Activated B cell treated with CpG ODN at 0.5 μM for 24 hours (primary cell): ENCODE measurements at regions not wholly inside any gene's neighbourhood (a gene's known extent, or its start where the extent isn't known, plus 50 kb on each side); places are given as distances from the start of the nearest gene placed in this dataset.
"Not testable (repeated sequence)": the region's sequence is repeated elsewhere in the genome, so short reads cannot be mapped to it uniquely, and the experiment has no call there.

Experiments used
- ATAC-seq: fragments of 200-7000 bp; cut with Tn5 transposase; one replicate; pipeline ENCODE4 v1.10.0; 2021; ENCODE audit warnings: low read depth, mild to moderate bottlenecking, moderate library complexity
- CTCF ChIA-PET: fragments of 350-600 bp; sonication (Branson Sonifier 250); formaldehyde crosslinking; loops from one replicate; lab custom pipeline; 2021; ENCODE audit warnings: antibody characterized with exemption; lab: Charles Lee
- POLR2A ChIA-PET: fragments of 350-600 bp; sonication (Branson Sonifier 250); formaldehyde crosslinking; loops from one replicate; lab custom pipeline; 2021; ENCODE audit warnings: antibody characterized with exemption; lab: Charles Lee
- DNase-seq: peaks from one replicate; pipeline ENCODE4 v3.0.0; 2022
- H3K27ac Mint-ChIP-seq: one replicate; pipeline ENCODE4 v1.8.0; 2020; ENCODE audit warnings: mixed read lengths
- H3K27me3 Mint-ChIP-seq: one replicate; pipeline ENCODE4 v1.8.0; 2021; ENCODE audit warnings: mixed read lengths
- H3K36me3 Mint-ChIP-seq: one replicate; pipeline ENCODE4 v1.8.0; 2021; ENCODE audit warnings: low read depth, mixed read lengths
- H3K4me1 Mint-ChIP-seq: one replicate; pipeline ENCODE4 v1.8.0; 2021; ENCODE audit warnings: mixed read lengths
- H3K4me3 Mint-ChIP-seq: one replicate; pipeline ENCODE4 v1.8.0; 2020; ENCODE audit warnings: mild to moderate bottlenecking, mixed read lengths
- H3K9me3 Mint-ChIP-seq: one replicate; pipeline ENCODE4 v1.8.0; 2020; ENCODE audit warnings: mixed read lengths
- intact Hi-C: fragments of 100-400 bp; cut with micrococcal nuclease; formaldehyde crosslinking; loops from one replicate; pipeline ENCODE4 v1.15.1; 2024

GRCh38 chr4:4004702-4005101 lies 222.0 kb downstream of the OTOP1 start:
- H3K4me3 Mint-ChIP-seq, CTCF ChIA-PET, POLR2A ChIA-PET, intact Hi-C loops, ATAC-seq, H3K27ac Mint-ChIP-seq, H3K9me3 Mint-ChIP-seq, H3K4me1 Mint-ChIP-seq, H3K27me3 Mint-ChIP-seq, H3K36me3 Mint-ChIP-seq, DNase-seq: not testable (repeated sequence)

- POLR2A ChIA-PET, H3K4me3 Mint-ChIP-seq, H3K9me3 Mint-ChIP-seq, CTCF ChIA-PET, intact Hi-C loops, H3K4me1 Mint-ChIP-seq, H3K27ac Mint-ChIP-seq, DNase-seq, ATAC-seq, H3K27me3 Mint-ChIP-seq, H3K36me3 Mint-ChIP-seq: not testable (repeated sequence)
These were observed 220.4 kb downstream of the OTOP1 start for GRCh38 chr4:4006356-4006755.

- H3K36me3 Mint-ChIP-seq, H3K9me3 Mint-ChIP-seq, POLR2A ChIA-PET, intact Hi-C loops, H3K4me1 Mint-ChIP-seq, CTCF ChIA-PET, DNase-seq, H3K27ac Mint-ChIP-seq, ATAC-seq, H3K4me3 Mint-ChIP-seq, H3K27me3 Mint-ChIP-seq: not testable (repeated sequence)
These were observed 207.7 kb downstream of the OTOP1 start for GRCh38 chr4:4019071-4019470.

- intact Hi-C loops, H3K4me1 Mint-ChIP-seq, H3K36me3 Mint-ChIP-seq, ATAC-seq, H3K9me3 Mint-ChIP-seq, POLR2A ChIA-PET, CTCF ChIA-PET, H3K27me3 Mint-ChIP-seq, H3K4me3 Mint-ChIP-seq, H3K27ac Mint-ChIP-seq, DNase-seq: not testable (repeated sequence)
These were observed 205.6 kb downstream of the OTOP1 start for GRCh38 chr4:4021161-4021560.

GRCh38 chr4:4026708-4027107 lies 200.0 kb downstream of the OTOP1 start:
- not testable (repeated sequence) for ATAC-seq, H3K27me3 Mint-ChIP-seq, H3K4me1 Mint-ChIP-seq

GRCh38 chr4:4028752-4029151 lies 198.0 kb downstream of the OTOP1 start:
- H3K9me3 Mint-ChIP-seq, H3K36me3 Mint-ChIP-seq, H3K27ac Mint-ChIP-seq, H3K4me1 Mint-ChIP-seq, POLR2A ChIA-PET, H3K27me3 Mint-ChIP-seq, ATAC-seq, DNase-seq, CTCF ChIA-PET, intact Hi-C loops, H3K4me3 Mint-ChIP-seq: not testable (repeated sequence)

More at GRCh38 chr4:4026708-4027107, 200.0 kb downstream of the OTOP1 start:
- H3K27ac Mint-ChIP-seq, POLR2A ChIA-PET, intact Hi-C loops, DNase-seq, H3K4me3 Mint-ChIP-seq, H3K36me3 Mint-ChIP-seq, CTCF ChIA-PET, H3K9me3 Mint-ChIP-seq: not testable (repeated sequence)

- H3K9me3 Mint-ChIP-seq = not testable (repeated sequence)
These were observed 196.2 kb downstream of the OTOP1 start for GRCh38 chr4:4030509-4030908.

GRCh38 chr4:4031446-4032135 lies 195.1 kb downstream of the OTOP1 start:
- H3K27ac Mint-ChIP-seq, ATAC-seq, intact Hi-C loops, H3K9me3 Mint-ChIP-seq, POLR2A ChIA-PET, H3K36me3 Mint-ChIP-seq, H3K4me3 Mint-ChIP-seq, H3K4me1 Mint-ChIP-seq, DNase-seq, CTCF ChIA-PET: not testable (repeated sequence)
- H3K27me3 Mint-ChIP-seq = peaks cover 16% of the 10 kb centered on the region

More at GRCh38 chr4:4030509-4030908, 196.2 kb downstream of the OTOP1 start:
- POLR2A ChIA-PET, H3K4me3 Mint-ChIP-seq, H3K4me1 Mint-ChIP-seq, H3K36me3 Mint-ChIP-seq, H3K27ac Mint-ChIP-seq, intact Hi-C loops, CTCF ChIA-PET, DNase-seq, ATAC-seq: not testable (repeated sequence)
- peaks cover 13% of the 10 kb centered on the region for H3K27me3 Mint-ChIP-seq

GRCh38 chr4:4032364-4032763 lies 194.4 kb downstream of the OTOP1 start:
- H3K36me3 Mint-ChIP-seq, H3K27ac Mint-ChIP-seq, DNase-seq, H3K4me3 Mint-ChIP-seq, ATAC-seq, H3K9me3 Mint-ChIP-seq, POLR2A ChIA-PET, CTCF ChIA-PET, intact Hi-C loops, H3K4me1 Mint-ChIP-seq: not testable (repeated sequence)
- H3K27me3 Mint-ChIP-seq = peaks cover 16% of the 10 kb centered on the region

GRCh38 chr4:4032801-4033605 lies 193.7 kb downstream of the OTOP1 start:
- H3K27ac Mint-ChIP-seq, intact Hi-C loops, DNase-seq, ATAC-seq, H3K4me3 Mint-ChIP-seq, H3K4me1 Mint-ChIP-seq, CTCF ChIA-PET, H3K36me3 Mint-ChIP-seq, POLR2A ChIA-PET, H3K9me3 Mint-ChIP-seq: not testable (repeated sequence)
- H3K27me3 Mint-ChIP-seq = peaks cover 16% of the 10 kb centered on the region

GRCh38 chr4:4037399-4038138 lies 189.2 kb downstream of the OTOP1 start:
- H3K27ac Mint-ChIP-seq, H3K36me3 Mint-ChIP-seq, DNase-seq, POLR2A ChIA-PET, ATAC-seq, CTCF ChIA-PET, H3K9me3 Mint-ChIP-seq, H3K4me3 Mint-ChIP-seq, H3K4me1 Mint-ChIP-seq, intact Hi-C loops: not testable (repeated sequence)
- peaks cover 14% of the 10 kb centered on the region for H3K27me3 Mint-ChIP-seq
